H1 (cell line): ENCODE measurements at regions not wholly inside any gene's neighbourhood (a gene's known extent, or its start where the extent isn't known, plus 50 kb on each side); places are given as distances from the start of the nearest gene placed in this dataset.

ENCODE experiments used
- CBX8 ChIP-seq: fragments of 300-800, 300-1000 bp; sonication (generic); IDR thresholded peaks from 2 replicates; pipeline ENCODE4 v1.7.1; 2016; ENCODE audit warnings: low read depth, low read length, borderline replicate concordance
- EZH2 ChIP-seq: fragments of 200-600 bp; sonication (generic); IDR thresholded peaks from 2 replicates; pipeline ENCODE4 v1.7.1; 2012; ENCODE audit warnings: low read depth, mild to moderate bottlenecking, moderate library complexity, low read length, inconsistent platforms; ENCODE audit not compliant: severe bottlenecking
- GABPA ChIP-seq: IDR thresholded peaks from 2 replicates; pipeline ENCODE4 v1.6.1; 2011; ENCODE audit warnings: mild to moderate bottlenecking, low read length, moderate library complexity, borderline replicate concordance; ENCODE audit not compliant: insufficient read depth
- JUND ChIP-seq: IDR thresholded peaks from 2 replicates; pipeline ENCODE4 v1.6.1; 2011; ENCODE audit warnings: mild to moderate bottlenecking, improper control_type of control experiment, low read length
- PHF8 ChIP-seq: fragments of 200-600 bp; sonication (generic); conservative IDR thresholded peaks from 2 replicates; pipeline ENCODE4 v1.7.1; 2012; ENCODE audit warnings: low read depth, mild to moderate bottlenecking, inconsistent platforms, low read length, moderate library complexity
- POLR2A ChIP-seq, 2 experiments: IDR thresholded peaks; 1 replicate in 1 of 2; 2 replicates in 1 of 2; pipeline ENCODE4 v1.6.1; 2011; ENCODE audit warnings: low read depth in 2 of 2, low read length in 2 of 2, mild to moderate bottlenecking in 2 of 2; ENCODE audit errors: control extremely low read depth in 1 of 2
- RBBP5 ChIP-seq: IDR thresholded peaks from 2 replicates; pipeline ENCODE4 v1.7.1; 2012; ENCODE audit warnings: low read depth, mild to moderate bottlenecking, inconsistent platforms, low read length, moderate library complexity, borderline replicate concordance
- RFX5 ChIP-seq: IDR thresholded peaks from 2 replicates; pipeline ENCODE4 v1.6.1; 2011; ENCODE audit warnings: low read depth, low read length, improper control_type of control experiment, borderline replicate concordance
- RNF2 ChIP-seq: fragments of 200-900, 300-1000 bp; sonication (generic); IDR thresholded peaks from 2 replicates; pipeline ENCODE4 v1.7.1; 2016; ENCODE audit warnings: borderline replicate concordance, low read depth, mild to moderate bottlenecking, antibody characterized with exemption, low read length; ENCODE audit not compliant: poor library complexity, severe bottlenecking; ENCODE audit errors: missing control alignments
- SIN3A ChIP-seq, 2 experiments: IDR thresholded peaks in 1 of 2; conservative IDR thresholded peaks in 1 of 2; 2 replicates each; pipeline ENCODE4 v1.6.1; 2011 to 2012; ENCODE audit warnings: low read length in 2 of 2, improper control_type of control experiment in 1 of 2, low read depth in 1 of 2, mild to moderate bottlenecking in 1 of 2
- SP1 ChIP-seq: IDR thresholded peaks from 2 replicates; pipeline ENCODE4 v1.6.1; 2011; ENCODE audit warnings: low read depth, low read length
- SP4 ChIP-seq: IDR thresholded peaks from 2 replicates; pipeline ENCODE4 v1.6.1; 2012; ENCODE audit warnings: low read length, inconsistent platforms
- SRF ChIP-seq: IDR thresholded peaks from 2 replicates; pipeline ENCODE4 v1.6.1; 2011; ENCODE audit warnings: mild to moderate bottlenecking, low read depth, low read length, moderate library complexity
- TF ChIP-seq, protein P1 (sequence below), 3 experiments: IDR thresholded peaks; 1 replicate in 2 of 3; 2 replicates in 1 of 3; pipeline versions ENCODE4 v1.5.1 to v1.6.1; 2011; ENCODE audit warnings: low read length in 3 of 3, mild to moderate bottlenecking in 3 of 3, inconsistent platforms in 2 of 3, low read depth in 1 of 3, moderate library complexity in 1 of 3; ENCODE audit not compliant: insufficient read depth in 1 of 3; ENCODE audit errors: control extremely low read depth in 1 of 3

GRCh38 chr7:36796850-36797536 lies 72.7 kb upstream of the AOAH start:
- TF ChIP-seq POLR2A (IDR thresholded peaks at IDR 0.05; ENCODE audit: control extremely low read depth in 1 of 2, low read depth in 2 of 2, low read length in 2 of 2) (no peak), RNF2 (no peak), SRF (no peak), GABPA (no peak), SIN3A (conservative IDR thresholded peaks at IDR 0.05 in 1 of 2, IDR thresholded peaks at IDR 0.05 in 1 of 2; ENCODE audit: low read depth in 1 of 2, low read length in 2 of 2) (no peak), RFX5 (no peak), CBX8 (no peak), JUND (no peak), EZH2 (no peak), SP4 (no peak), RBBP5 (no peak), PHF8 (no peak), SP1 (no peak)
- TF ChIP-seq, protein P1, sequence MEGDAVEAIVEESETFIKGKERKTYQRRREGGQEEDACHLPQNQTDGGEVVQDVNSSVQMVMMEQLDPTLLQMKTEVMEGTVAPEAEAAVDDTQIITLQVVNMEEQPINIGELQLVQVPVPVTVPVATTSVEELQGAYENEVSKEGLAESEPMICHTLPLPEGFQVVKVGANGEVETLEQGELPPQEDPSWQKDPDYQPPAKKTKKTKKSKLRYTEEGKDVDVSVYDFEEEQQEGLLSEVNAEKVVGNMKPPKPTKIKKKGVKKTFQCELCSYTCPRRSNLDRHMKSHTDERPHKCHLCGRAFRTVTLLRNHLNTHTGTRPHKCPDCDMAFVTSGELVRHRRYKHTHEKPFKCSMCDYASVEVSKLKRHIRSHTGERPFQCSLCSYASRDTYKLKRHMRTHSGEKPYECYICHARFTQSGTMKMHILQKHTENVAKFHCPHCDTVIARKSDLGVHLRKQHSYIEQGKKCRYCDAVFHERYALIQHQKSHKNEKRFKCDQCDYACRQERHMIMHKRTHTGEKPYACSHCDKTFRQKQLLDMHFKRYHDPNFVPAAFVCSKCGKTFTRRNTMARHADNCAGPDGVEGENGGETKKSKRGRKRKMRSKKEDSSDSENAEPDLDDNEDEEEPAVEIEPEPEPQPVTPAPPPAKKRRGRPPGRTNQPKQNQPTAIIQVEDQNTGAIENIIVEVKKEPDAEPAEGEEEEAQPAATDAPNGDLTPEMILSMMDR (IDR thresholded peaks at IDR 0.05; ENCODE audit: control extremely low read depth in 1 of 3, insufficient read depth in 1 of 3, low read depth in 1 of 3, low read length in 3 of 3): no peak
